GM12864 (cell line): ENCODE measurements at regions not wholly inside any gene's neighbourhood (a gene's known extent, or its start where the extent isn't known, plus 50 kb on each side); places are given as distances from the start of the nearest gene placed in this dataset.

Experiments used
- DNase-seq: peaks from one replicate; pipeline ENCODE4 v3.0.0-alpha.2; 2011; ENCODE audit warnings: low read depth
- H3K4me3 ChIP-seq: 2 replicates; pipeline ENCODE4 v1.5.1; 2011; ENCODE audit warnings: mild to moderate bottlenecking, low read depth, low read length, control low read depth
- TF ChIP-seq, protein P1 (sequence below): IDR thresholded peaks from 2 replicates; pipeline ENCODE4 v1.5.1; 2011; ENCODE audit warnings: low read depth, mild to moderate bottlenecking, moderate library complexity, low read length, control low read depth, inconsistent platforms; ENCODE audit errors: missing control alignments

DNA sequence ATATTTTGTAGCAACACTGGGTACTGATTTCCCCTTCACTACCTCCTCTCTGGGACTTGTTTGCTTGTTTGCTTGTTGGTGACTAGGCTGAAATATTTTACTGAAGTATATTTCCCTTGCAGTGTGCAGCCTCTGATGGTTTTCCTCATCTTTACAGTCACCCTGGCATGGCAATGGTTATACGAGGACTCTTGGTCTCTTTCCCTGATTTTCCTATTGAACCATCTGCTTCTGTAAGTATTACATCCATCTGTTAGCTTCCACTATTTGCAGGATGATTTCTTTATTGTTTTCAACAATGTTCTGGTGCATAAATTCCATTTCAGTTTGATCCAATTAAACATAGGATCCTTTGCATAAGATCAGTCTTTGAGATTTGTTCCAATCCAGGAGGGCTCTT is 465.1 kb downstream of the MEI4 start:
- no peak for DNase-seq
- H3K4me3 ChIP-seq = no peak overlapping the region
- TF ChIP-seq, protein P1, sequence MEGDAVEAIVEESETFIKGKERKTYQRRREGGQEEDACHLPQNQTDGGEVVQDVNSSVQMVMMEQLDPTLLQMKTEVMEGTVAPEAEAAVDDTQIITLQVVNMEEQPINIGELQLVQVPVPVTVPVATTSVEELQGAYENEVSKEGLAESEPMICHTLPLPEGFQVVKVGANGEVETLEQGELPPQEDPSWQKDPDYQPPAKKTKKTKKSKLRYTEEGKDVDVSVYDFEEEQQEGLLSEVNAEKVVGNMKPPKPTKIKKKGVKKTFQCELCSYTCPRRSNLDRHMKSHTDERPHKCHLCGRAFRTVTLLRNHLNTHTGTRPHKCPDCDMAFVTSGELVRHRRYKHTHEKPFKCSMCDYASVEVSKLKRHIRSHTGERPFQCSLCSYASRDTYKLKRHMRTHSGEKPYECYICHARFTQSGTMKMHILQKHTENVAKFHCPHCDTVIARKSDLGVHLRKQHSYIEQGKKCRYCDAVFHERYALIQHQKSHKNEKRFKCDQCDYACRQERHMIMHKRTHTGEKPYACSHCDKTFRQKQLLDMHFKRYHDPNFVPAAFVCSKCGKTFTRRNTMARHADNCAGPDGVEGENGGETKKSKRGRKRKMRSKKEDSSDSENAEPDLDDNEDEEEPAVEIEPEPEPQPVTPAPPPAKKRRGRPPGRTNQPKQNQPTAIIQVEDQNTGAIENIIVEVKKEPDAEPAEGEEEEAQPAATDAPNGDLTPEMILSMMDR = no peak

GRCh38 chr6:78131521-78131920 is 478.7 kb downstream of the MEI4 start:
- H3K4me3 ChIP-seq = no peak overlapping the region
- TF ChIP-seq, protein P1 = no peak
- DNase-seq = no peak

GRCh38 chr6:78132671-78133410 is 480.0 kb downstream of the MEI4 start:
- DNase-seq = no peak
- TF ChIP-seq, protein P1 = no peak
- no peak overlapping the region for H3K4me3 ChIP-seq

DNA sequence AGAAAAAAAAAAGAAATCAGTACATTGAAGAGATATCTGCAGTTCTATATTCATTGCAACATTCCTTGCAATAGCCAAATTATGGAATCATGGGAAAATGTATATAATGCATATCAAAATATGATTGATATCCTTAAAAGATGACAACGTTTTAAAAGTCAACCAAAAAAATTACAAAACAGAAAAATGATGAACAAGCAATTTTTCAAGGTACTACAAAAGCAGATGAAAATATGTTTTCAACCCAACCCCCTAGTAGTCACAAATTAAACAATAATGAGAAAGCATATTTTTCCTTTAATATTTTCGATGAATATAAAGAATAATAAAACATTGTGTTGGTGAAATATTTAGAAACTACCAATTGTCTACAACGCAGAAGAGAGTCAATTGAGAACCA is 497.6 kb downstream of the MEI4 start:
- DNase-seq = no peak
- TF ChIP-seq, protein P1 = no peak
- no peak overlapping the region for H3K4me3 ChIP-seq

GRCh38 chr6:78153976-78154375 is 501.1 kb downstream of the MEI4 start:
- no peak for DNase-seq
- H3K4me3 ChIP-seq = no peak overlapping the region
- TF ChIP-seq, protein P1 = no peak

DNA sequence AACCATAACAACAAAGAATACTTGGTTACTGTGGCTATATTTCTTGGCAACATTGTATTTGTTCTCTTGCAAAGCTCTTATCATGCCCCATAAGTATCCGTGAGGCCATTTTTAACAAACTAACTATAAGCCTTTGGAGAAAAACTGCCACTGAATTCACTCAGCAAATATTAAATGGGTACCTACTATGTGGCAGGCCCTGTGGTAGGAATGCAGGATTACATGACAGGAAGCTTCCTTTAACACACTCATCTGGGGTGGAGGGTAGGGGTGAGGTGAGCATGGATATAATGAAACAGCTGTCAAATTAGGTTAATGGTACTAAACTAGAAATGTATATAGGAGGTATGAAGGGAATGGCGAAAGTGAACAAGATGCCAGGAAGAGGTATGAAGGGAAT is 504.8 kb downstream of the MEI4 start:
- no peak overlapping the region for H3K4me3 ChIP-seq
- TF ChIP-seq, protein P1 = no peak
- DNase-seq = no peak

DNA sequence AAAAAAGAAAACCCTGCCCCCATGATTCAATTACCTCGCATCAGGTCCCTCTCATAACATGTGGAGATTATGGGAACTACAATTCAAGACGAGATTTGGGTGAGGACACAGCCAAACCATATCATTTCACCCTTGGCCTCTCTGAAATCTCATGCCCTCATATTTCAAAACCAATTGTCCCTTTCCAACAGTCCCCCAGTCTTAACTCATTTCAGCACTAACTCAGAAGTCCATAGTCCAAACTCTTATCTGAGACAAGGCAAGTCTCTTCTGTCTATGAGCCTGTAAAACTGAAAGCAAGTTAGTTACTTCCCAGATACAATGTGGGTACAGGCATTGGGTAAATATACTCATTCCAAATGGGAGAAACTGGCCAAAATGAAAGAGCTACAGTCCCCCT is 536.1 kb downstream of the MEI4 start:
- TF ChIP-seq, protein P1 = no peak
- DNase-seq = no peak
- no peak overlapping the region for H3K4me3 ChIP-seq
